ENCODE measurements at regions not wholly inside any gene's neighbourhood (a gene's known extent, or its start where the extent isn't known, plus 50 kb on each side); places are given as distances from the start of the nearest gene placed in this dataset.

DNA sequence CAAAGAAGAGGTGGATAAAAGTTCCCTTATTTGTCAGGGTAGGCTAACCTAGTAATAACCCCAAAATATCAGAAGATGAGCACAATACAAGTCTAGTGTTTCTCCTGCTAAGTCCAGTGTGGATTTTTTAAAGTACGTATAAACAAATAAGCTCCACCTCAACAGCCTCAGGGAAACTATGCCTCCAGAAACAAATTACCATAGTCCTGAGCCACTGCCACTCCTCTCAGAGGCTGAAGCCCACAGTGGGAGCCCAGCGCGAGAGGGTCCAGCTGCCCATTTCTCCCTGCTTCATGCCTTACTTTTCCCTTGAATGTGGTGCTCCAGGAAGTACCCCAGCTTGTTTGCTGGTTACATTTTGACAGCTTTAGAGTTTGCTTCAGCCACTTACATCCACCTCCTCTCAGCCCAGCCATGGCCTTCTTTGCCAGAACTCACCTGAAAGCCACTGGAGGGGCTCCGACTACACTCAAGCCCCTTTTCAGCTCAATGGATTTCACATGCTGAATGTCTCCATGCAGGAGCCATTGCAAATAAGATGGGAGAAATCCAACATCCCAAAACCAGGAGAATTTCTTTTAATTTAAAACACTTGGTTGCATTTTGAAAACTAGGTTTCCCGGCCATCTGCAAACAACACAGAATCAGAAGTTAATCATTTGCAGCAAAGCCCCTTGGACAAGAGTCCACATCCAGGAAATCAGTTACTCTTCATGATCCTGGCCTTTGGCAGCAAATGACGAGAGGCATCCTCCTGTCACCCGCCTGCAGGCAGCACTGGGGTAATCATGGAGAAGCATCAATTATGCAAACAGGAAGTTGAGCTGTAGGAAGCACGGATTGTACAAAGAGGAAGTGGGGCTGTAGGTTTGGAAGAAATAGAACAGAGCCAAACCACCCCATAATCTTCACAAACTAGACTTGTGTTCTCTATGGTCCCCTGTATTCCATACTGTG, 138.1 kb downstream of the HERPUD2 start:
- no peak overlapping the region for H3K4me3 ChIP-seq (replicated peaks; ENCODE audit: low read depth, low read length)
- no peak for DNase-seq (ENCODE audit: low read depth)
- TF ChIP-seq, protein P1, sequence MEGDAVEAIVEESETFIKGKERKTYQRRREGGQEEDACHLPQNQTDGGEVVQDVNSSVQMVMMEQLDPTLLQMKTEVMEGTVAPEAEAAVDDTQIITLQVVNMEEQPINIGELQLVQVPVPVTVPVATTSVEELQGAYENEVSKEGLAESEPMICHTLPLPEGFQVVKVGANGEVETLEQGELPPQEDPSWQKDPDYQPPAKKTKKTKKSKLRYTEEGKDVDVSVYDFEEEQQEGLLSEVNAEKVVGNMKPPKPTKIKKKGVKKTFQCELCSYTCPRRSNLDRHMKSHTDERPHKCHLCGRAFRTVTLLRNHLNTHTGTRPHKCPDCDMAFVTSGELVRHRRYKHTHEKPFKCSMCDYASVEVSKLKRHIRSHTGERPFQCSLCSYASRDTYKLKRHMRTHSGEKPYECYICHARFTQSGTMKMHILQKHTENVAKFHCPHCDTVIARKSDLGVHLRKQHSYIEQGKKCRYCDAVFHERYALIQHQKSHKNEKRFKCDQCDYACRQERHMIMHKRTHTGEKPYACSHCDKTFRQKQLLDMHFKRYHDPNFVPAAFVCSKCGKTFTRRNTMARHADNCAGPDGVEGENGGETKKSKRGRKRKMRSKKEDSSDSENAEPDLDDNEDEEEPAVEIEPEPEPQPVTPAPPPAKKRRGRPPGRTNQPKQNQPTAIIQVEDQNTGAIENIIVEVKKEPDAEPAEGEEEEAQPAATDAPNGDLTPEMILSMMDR (IDR thresholded peaks at IDR 0.05; ENCODE audit: low read length, missing control alignments), result no peak

DNA sequence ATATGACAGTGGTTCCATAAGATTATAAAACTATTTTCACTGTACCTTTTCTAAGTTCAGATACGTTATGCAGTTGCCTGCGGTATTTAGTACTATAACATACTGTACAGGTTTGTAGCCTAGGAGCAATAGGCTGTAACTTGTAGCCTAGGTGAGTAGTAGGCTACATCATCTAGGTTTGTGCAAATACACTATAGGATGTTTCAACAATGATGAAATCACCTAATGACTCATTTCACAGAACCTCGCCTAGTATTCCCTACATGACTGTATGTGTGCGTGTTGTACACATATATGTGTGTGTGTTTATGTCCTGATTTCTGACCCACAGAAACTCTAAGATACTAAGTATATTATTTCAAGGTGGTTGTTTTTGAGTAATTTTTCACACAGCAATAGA, 139.0 kb downstream of the HERPUD2 start:
- no peak for DNase-seq (ENCODE audit: low read depth)
- no peak overlapping the region for H3K4me3 ChIP-seq (replicated peaks; ENCODE audit: low read depth, low read length)
- TF ChIP-seq, protein P1 (IDR thresholded peaks at IDR 0.05; ENCODE audit: low read length, missing control alignments), result no peak

DNA sequence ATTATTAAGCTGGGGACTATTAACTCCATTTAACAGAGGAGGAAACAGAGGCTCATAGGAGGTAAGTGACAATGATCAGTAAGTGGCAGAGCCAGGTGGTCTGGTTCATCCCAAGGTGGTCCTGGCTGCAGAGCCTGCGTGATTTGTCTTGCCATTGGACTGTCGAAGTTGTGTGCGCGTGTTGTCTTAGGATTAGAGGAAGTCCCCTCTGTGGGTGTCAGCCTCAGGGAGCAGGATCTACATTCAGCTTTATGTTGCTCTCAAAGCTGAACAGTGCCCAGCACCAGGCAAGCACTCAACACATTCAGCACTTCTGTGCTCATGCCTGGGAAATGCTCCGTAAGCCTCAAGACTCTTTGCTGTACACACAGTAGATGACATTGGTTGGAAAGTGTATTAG, 139.5 kb downstream of the HERPUD2 start:
- DNase-seq (ENCODE audit: low read depth), result no peak
- no peak overlapping the region for H3K4me3 ChIP-seq (replicated peaks; ENCODE audit: low read depth, low read length)
- TF ChIP-seq, protein P1 (IDR thresholded peaks at IDR 0.05; ENCODE audit: low read length, missing control alignments), result no peak

DNA sequence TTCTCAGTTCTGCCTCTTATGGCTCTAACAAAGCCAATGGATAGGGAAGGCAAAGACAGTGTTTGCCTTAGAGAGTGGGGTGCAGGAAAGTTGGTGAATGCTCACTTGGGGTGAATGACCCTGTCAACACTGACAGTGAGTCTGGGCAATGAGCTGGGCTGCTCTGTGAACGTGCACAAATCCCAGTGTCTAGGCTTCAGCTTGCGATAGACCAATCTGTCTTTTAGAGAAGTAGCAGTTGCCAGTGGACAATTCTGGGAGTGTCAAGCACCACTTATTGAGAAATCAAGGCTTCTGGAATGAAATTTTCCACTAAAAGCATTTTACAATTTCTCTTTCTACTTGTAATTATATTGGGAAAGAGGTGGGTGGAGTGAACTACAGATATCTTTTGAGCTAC, 141.4 kb downstream of the HERPUD2 start:
- TF ChIP-seq, protein P1 (IDR thresholded peaks at IDR 0.05; ENCODE audit: low read length, missing control alignments), result no peak
- peak; percentile 15 for DNase-seq (ENCODE audit: low read depth)
- H3K4me3 ChIP-seq (replicated peaks; ENCODE audit: low read depth, low read length), result no peak overlapping the region

DNA sequence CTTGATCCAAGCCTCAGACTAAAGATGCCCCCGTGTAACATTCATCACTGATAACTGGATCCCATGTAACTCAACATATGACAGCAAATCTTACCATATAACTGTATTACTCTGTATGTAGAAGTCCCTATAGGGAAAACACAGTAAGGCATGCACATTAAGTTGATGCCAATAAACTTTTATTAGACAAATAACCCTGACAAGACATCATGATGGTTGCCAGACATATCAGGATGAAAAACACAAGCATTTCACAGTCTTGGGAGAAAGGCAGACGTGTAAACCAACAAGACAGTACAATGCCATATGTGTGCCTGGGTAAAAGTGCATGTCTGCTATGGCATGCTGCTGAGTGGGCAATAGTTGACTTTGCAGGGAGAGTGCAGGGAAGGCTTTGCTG, 142.2 kb downstream of the HERPUD2 start:
- TF ChIP-seq, protein P1 (IDR thresholded peaks at IDR 0.05; ENCODE audit: low read length, missing control alignments), result no peak
- no peak overlapping the region for H3K4me3 ChIP-seq (replicated peaks; ENCODE audit: low read depth, low read length)
- DNase-seq (ENCODE audit: low read depth), result no peak

DNA sequence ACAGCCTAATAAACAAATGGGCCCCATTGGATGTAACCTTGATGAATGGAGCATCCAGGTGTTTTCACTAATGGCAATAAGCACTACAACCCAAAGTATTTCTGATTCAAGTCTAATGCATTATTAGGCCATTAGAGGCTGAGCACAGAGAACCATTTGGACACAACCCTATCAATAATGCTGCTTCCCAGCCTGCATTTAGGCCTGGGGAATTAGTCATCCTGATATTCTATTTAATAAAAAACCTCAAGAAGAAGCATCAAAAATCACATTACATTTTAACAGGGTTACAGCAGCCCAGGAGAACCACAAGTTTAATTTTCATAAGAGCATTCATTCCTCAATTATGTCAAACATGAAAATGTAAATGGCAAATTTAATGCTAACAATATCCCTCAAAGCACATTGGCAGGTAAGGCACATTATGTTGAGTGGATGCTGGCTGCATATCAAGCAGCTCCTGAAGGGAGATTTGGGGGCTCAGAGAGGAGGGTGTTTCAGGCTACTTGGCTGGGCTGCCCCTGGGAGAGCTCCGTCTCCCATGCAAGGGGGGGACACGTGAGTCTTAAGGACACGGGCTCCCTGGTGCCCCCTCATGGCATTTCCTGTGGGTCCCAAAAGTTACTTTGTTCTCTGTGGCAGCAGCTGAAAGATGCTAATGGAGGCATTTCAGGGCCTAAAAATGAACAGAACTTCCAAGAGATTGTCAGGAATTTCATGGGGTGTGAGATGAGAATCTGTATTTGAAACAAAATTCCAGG, 143.4 kb downstream of the HERPUD2 start:
- DNase-seq (ENCODE audit: low read depth), result no peak
- no peak overlapping the region for H3K4me3 ChIP-seq (replicated peaks; ENCODE audit: low read depth, low read length)
- TF ChIP-seq, protein P1 (IDR thresholded peaks at IDR 0.05; ENCODE audit: low read length, missing control alignments), result no peak
